Spleen (tissue), 7 donors: ENCODE measurements at regions not wholly inside any gene's neighbourhood (a gene's known extent, or its start where the extent isn't known, plus 50 kb on each side); places are given as distances from the start of the nearest gene placed in this dataset.

Source experiments
- POLR2A ChIP-seq, 3 donors: fragments of 450-650 bp; IDR thresholded peaks; one replicate each; pipeline ENCODE4 v1.5.1; 2017; ENCODE audit warnings: antibody characterized with exemption in 3 of 3, mild to moderate bottlenecking in 1 of 3
- POLR2AphosphoS5 ChIP-seq, 3 donors: sonication (generic); formaldehyde crosslinking; IDR thresholded peaks; one replicate each; pipeline ENCODE4 v1.5.1; 2017; ENCODE audit warnings: antibody characterized with exemption in 3 of 3
- TF ChIP-seq, protein P1 (sequence below), 11 experiments: fragments of 200-600 bp in 7 of 11; fragments of 450-650 bp in 4 of 11; sonication (generic) in 4 of 11; IDR thresholded peaks in 8 of 11; conservative IDR thresholded peaks in 3 of 11; 1 replicate in 7 of 11; 2 replicates in 4 of 11; pipeline versions ENCODE4 v1.4.0 to v1.8.0; 2016 to 2021; ENCODE audit warnings: antibody characterized with exemption in 11 of 11, inconsistent platforms in 4 of 11, mild to moderate bottlenecking in 1 of 11
- donor health status: DM: no; HTN: no; CAD: no; lungs with moderate emphysema.
- donor health status: DM: no; HTN: no; CAD: no.
- donor health status: DM: no; HTN: no; CAD: no.

DNA sequence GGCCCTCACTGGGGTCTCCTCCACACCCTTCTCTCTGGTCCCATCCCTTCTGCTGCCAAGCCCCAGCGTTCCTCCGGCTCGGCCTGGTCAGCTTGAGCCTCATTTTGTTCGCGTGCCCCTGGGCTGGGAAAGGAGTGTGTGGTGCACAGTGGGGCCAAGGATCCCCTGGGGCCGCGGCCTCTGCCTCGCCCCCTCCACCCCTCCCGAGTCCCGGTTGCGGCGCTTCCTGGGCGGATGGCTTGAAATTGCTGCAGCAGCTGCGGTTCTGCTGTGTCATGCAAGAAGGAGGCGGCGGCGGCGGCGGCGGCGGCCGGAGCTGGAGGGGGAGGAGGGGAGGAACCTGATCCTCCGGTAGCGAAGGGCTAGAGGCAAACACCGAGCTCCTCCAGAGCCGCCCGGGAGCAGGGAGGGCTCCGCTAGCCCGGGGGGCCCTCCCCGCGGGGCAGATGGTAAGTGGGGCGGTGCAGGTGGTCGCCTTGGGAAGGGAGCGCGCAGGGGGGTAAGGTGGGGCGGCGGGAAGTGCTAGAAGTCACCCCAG, 217.8 kb upstream of the MKLN1 start:
- TF ChIP-seq POLR2A (IDR thresholded peaks at IDR 0.05) (peak in 2 of 3 donors; percentile 1 to 41), POLR2AphosphoS5 (IDR thresholded peaks at IDR 0.05) (peak; percentile 87 to 93 (median 90))
- TF ChIP-seq, protein P1, sequence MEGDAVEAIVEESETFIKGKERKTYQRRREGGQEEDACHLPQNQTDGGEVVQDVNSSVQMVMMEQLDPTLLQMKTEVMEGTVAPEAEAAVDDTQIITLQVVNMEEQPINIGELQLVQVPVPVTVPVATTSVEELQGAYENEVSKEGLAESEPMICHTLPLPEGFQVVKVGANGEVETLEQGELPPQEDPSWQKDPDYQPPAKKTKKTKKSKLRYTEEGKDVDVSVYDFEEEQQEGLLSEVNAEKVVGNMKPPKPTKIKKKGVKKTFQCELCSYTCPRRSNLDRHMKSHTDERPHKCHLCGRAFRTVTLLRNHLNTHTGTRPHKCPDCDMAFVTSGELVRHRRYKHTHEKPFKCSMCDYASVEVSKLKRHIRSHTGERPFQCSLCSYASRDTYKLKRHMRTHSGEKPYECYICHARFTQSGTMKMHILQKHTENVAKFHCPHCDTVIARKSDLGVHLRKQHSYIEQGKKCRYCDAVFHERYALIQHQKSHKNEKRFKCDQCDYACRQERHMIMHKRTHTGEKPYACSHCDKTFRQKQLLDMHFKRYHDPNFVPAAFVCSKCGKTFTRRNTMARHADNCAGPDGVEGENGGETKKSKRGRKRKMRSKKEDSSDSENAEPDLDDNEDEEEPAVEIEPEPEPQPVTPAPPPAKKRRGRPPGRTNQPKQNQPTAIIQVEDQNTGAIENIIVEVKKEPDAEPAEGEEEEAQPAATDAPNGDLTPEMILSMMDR (IDR thresholded peaks at IDR 0.05 in 8 of 11, conservative IDR thresholded peaks at IDR 0.05 in 3 of 11) = peak in 1 of 11 experiments; percentile 14
